DOHH2 (cell line): ENCODE measurements at regions not wholly inside any gene's neighbourhood (a gene's known extent, or its start where the extent isn't known, plus 50 kb on each side); places are given as distances from the start of the nearest gene placed in this dataset.

Experiments used
- H3F3A ChIP-seq: fragments of 200-600 bp; sonication (generic), shearing (Covaris generic); 2 replicates; pipeline ENCODE4 v1.6.0; 2016; ENCODE audit warnings: antibody characterized with exemption, mild to moderate bottlenecking; ENCODE audit not compliant: control insufficient read depth, insufficient read depth
- H3K27ac ChIP-seq: fragments of 200-600 bp; sonication (generic); 2 replicates; pipeline ENCODE4 v1.5.1; 2014; ENCODE audit warnings: low read depth, mild to moderate bottlenecking, low read length, moderate library complexity
- H3K27me3 ChIP-seq: fragments of 200-600 bp; sonication (generic); 2 replicates; pipeline ENCODE4 v1.6.1; 2014; ENCODE audit warnings: mild to moderate bottlenecking, low read length, mixed read lengths; ENCODE audit not compliant: control insufficient read depth
- H3K36me3 ChIP-seq: fragments of 200-600 bp; sonication (generic); 2 replicates; pipeline ENCODE4 v1.6.1; 2014; ENCODE audit warnings: mild to moderate bottlenecking, low read length, moderate library complexity, mixed read lengths; ENCODE audit not compliant: control insufficient read depth
- H3K4me1 ChIP-seq: fragments of 200-600 bp; sonication (generic); 2 replicates; pipeline ENCODE4 v1.6.1; 2014; ENCODE audit warnings: mild to moderate bottlenecking, low read length, mixed read lengths; ENCODE audit not compliant: control insufficient read depth
- H3K4me2 ChIP-seq: fragments of 200-600 bp; sonication (generic); 2 replicates; pipeline ENCODE4 v1.6.0; 2014; ENCODE audit warnings: mild to moderate bottlenecking, low read length, moderate library complexity
- H3K4me3 ChIP-seq: fragments of 200-600 bp; sonication (generic); 2 replicates; pipeline ENCODE4 v1.5.1; 2014; ENCODE audit warnings: mild to moderate bottlenecking, low read length, mixed read lengths
- H3K79me2 ChIP-seq: fragments of 200-600 bp; sonication (generic); 2 replicates; pipeline ENCODE4 v1.6.1; 2014; ENCODE audit warnings: mild to moderate bottlenecking, low read length, mixed read lengths; ENCODE audit not compliant: control insufficient read depth
- H3K9me2 ChIP-seq: fragments of 200-600 bp; sonication (generic); replicated peaks from 2 replicates; pipeline ENCODE4 v1.6.1; 2014; ENCODE audit warnings: mild to moderate bottlenecking, low read length, mixed read lengths; ENCODE audit not compliant: control insufficient read depth
- H3K9me3 ChIP-seq: fragments of 200-600 bp; sonication (generic); 2 replicates; pipeline ENCODE4 v1.6.1; 2014; ENCODE audit warnings: antibody characterized with exemption, low read length, mixed read lengths; ENCODE audit not compliant: control insufficient read depth, insufficient read depth
- H4K20me1 ChIP-seq: fragments of 200-600 bp; sonication (generic); 2 replicates; pipeline ENCODE4 v1.6.0; 2014; ENCODE audit warnings: low read depth, mild to moderate bottlenecking, antibody characterized with exemption, low read length, moderate library complexity; ENCODE audit not compliant: control insufficient read depth, insufficient read depth
- EZH2phosphoT487 ChIP-seq: fragments of 200-600 bp; sonication (generic); IDR thresholded peaks from 2 replicates; pipeline ENCODE4 v1.6.1; 2017; ENCODE audit warnings: borderline replicate concordance, mild to moderate bottlenecking, antibody characterized with exemption, low read length, moderate library complexity, mixed read lengths
- TF ChIP-seq, protein P1 (sequence below): fragments of 200-600 bp; sonication (generic); IDR thresholded peaks from one replicate; pipeline ENCODE4 v1.5.1; 2014; ENCODE audit warnings: antibody characterized with exemption, mild to moderate bottlenecking, low read depth, low read length; ENCODE audit not compliant: poor library complexity, severe bottlenecking

GRCh38 chr21:16096988-16097387 lies 367.2 kb downstream of the USP25 start:
- Histone ChIP-seq H3K27ac (no peak overlapping the region), H3K9me2 (no peaks in the 10 kb centered on the region), H3K27me3 (no peaks in the 10 kb centered on the region), H3K4me3 (no peak overlapping the region), H3K4me1 (no peaks in the 10 kb centered on the region), H4K20me1 (no peaks in the 10 kb centered on the region), H3F3A (no peaks in the 10 kb centered on the region), H3K9me3 (no peaks in the 10 kb centered on the region; the same call in 1 of the 2 replicates), H3K36me3 (no peaks in the 10 kb centered on the region), H3K79me2 (no peaks in the 10 kb centered on the region), H3K4me2 (no peak overlapping the region)
- TF ChIP-seq, protein P1, sequence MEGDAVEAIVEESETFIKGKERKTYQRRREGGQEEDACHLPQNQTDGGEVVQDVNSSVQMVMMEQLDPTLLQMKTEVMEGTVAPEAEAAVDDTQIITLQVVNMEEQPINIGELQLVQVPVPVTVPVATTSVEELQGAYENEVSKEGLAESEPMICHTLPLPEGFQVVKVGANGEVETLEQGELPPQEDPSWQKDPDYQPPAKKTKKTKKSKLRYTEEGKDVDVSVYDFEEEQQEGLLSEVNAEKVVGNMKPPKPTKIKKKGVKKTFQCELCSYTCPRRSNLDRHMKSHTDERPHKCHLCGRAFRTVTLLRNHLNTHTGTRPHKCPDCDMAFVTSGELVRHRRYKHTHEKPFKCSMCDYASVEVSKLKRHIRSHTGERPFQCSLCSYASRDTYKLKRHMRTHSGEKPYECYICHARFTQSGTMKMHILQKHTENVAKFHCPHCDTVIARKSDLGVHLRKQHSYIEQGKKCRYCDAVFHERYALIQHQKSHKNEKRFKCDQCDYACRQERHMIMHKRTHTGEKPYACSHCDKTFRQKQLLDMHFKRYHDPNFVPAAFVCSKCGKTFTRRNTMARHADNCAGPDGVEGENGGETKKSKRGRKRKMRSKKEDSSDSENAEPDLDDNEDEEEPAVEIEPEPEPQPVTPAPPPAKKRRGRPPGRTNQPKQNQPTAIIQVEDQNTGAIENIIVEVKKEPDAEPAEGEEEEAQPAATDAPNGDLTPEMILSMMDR = no peak
- TF ChIP-seq EZH2phosphoT487 = no peak

DNA sequence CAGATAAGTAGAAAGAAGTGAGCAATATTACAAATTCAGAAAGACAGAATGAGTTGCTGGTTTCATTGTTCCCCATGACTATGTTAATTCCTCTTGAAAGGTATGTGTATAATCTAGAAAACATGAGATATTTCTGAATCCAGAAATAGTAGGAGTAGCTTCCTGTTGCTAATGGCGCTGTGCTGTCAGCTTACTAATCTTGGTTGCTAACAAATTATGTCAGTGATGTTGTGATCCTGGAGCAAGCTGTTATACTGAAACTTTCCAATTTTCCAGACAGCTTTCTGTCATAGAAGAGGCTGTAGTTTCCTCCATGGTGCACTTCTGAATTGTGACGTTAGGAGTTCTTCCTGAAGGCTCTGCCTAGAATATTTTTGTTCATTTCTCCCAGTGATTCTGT lies 372.3 kb downstream of the USP25 start:
- no peak overlapping the region for H3K4me3 ChIP-seq

DNA sequence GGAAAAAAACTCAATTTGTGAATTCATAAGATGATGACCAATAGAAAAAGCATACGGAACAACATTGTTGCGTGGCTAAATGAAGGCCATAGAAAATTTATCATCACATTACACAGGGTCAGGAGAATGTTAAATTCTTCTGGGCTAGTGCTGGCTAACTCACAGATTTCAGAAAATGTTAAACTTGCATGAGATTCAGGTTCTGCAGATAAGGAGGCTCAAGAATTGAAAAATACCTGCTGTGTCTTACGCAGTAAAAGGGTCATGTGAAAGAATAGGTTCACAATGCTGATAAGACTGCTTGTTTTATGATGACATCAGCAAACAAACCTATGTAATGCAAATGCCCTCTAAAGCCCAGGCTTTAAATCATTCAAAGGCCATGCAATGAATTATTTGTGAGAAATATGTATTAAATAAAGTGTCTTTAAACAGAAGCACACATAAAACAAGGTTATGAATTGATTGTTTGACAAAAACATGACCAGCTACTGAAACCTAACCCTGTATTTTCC lies 378.8 kb downstream of the USP25 start:
- no peaks in the 10 kb centered on the region for H3K27me3 ChIP-seq
- H3K4me2 ChIP-seq = no peak overlapping the region
- no peaks in the 10 kb centered on the region for H3K79me2 ChIP-seq
- H4K20me1 ChIP-seq = no peaks in the 10 kb centered on the region
- no peaks in the 10 kb centered on the region for H3K9me3 ChIP-seq
- no peak overlapping the region for H3K27ac ChIP-seq
- no peaks in the 10 kb centered on the region for H3K9me2 ChIP-seq
- no peaks in the 10 kb centered on the region for H3K36me3 ChIP-seq
- H3K4me1 ChIP-seq = no peaks in the 10 kb centered on the region
- H3F3A ChIP-seq = no peaks in the 10 kb centered on the region
- H3K4me3 ChIP-seq = no peak overlapping the region
- TF ChIP-seq EZH2phosphoT487 = no peak
- TF ChIP-seq, protein P1 = no peak

More for the DNA sequence above, 372.3 kb downstream of the USP25 start:
- no peaks in the 10 kb centered on the region for H3K4me1 ChIP-seq
- H3K27ac ChIP-seq = no peak overlapping the region
- H3K4me2 ChIP-seq = no peak overlapping the region
- no peak for TF ChIP-seq EZH2phosphoT487
- TF ChIP-seq, protein P1 = no peak
- H3K9me3 ChIP-seq = no peaks in the 10 kb centered on the region
- no peaks in the 10 kb centered on the region for H3K27me3 ChIP-seq
- no peaks in the 10 kb centered on the region for H3K79me2 ChIP-seq
- H3K9me2 ChIP-seq = no peaks in the 10 kb centered on the region
- H3K36me3 ChIP-seq = no peaks in the 10 kb centered on the region
- H4K20me1 ChIP-seq = no peaks in the 10 kb centered on the region
- no peaks in the 10 kb centered on the region for H3F3A ChIP-seq
